Astrocyte (in vitro differentiated cells and primary cell): ENCODE measurements at regions not wholly inside any gene's neighbourhood (a gene's known extent, or its start where the extent isn't known, plus 50 kb on each side); places are given as distances from the start of the nearest gene placed in this dataset.

Experiments
- DNase-seq: peaks from one replicate; pipeline ENCODE4 v3.0.0-alpha.2; 2010; ENCODE audit warnings: low read depth
- FAIRE-seq: peaks from 2 replicates; lab custom pipeline; 2011; peaks lifted over from hg19 to GRCh38; lab: Jason Lieb, UNC
- H2AFZ ChIP-seq: 2 replicates; pipeline ENCODE4 v1.6.0; 2012; ENCODE audit warnings: low read depth, low read length, inconsistent platforms
- H3K27ac ChIP-seq: 2 replicates; pipeline ENCODE4 v1.5.1; 2011; ENCODE audit warnings: low read depth, low read length, inconsistent platforms
- H3K27me3 ChIP-seq: 2 replicates; pipeline ENCODE4 v1.6.0; 2011; ENCODE audit warnings: low read length, inconsistent platforms; ENCODE audit not compliant: insufficient read depth
- H3K36me3 ChIP-seq: 2 replicates; pipeline ENCODE4 v1.5.1; 2011; ENCODE audit warnings: low read length, inconsistent platforms; ENCODE audit not compliant: insufficient read depth
- H3K4me1 ChIP-seq: 2 replicates; pipeline ENCODE4 v1.5.1; 2011; ENCODE audit warnings: low read length, inconsistent platforms; ENCODE audit not compliant: insufficient read depth
- H3K4me2 ChIP-seq: 2 replicates; pipeline ENCODE4 v1.6.0; 2012; ENCODE audit warnings: low read length, inconsistent platforms
- H3K4me3 ChIP-seq: 2 replicates; pipeline ENCODE4 v1.5.1; 2011; ENCODE audit warnings: low read depth, mild to moderate bottlenecking, low read length, inconsistent platforms; ENCODE audit not compliant: insufficient read depth
- H3K79me2 ChIP-seq: 2 replicates; pipeline ENCODE4 v1.6.0; 2012; ENCODE audit warnings: mild to moderate bottlenecking, low read length, inconsistent platforms; ENCODE audit not compliant: insufficient read depth
- H3K9ac ChIP-seq: 2 replicates; pipeline ENCODE4 v1.6.0; 2012; ENCODE audit warnings: mild to moderate bottlenecking, low read length, inconsistent platforms
- H3K9me3 ChIP-seq: 2 replicates; pipeline ENCODE4 v1.5.1; 2012; ENCODE audit warnings: low read depth, mild to moderate bottlenecking, low read length, inconsistent platforms; ENCODE audit not compliant: insufficient read depth
- H4K20me1 ChIP-seq: 2 replicates; pipeline ENCODE4 v1.6.0; 2012; ENCODE audit warnings: low read length, inconsistent platforms; ENCODE audit not compliant: insufficient read depth
- H3K27ac Mint-ChIP-seq: one replicate; pipeline ENCODE4 v1.8.0; 2021; ENCODE audit warnings: mild to moderate bottlenecking, mixed read lengths; ENCODE audit not compliant: unreplicated experiment
- H3K27me3 Mint-ChIP-seq: one replicate; pipeline ENCODE4 v1.8.0; 2021; ENCODE audit warnings: low read depth, mixed read lengths; ENCODE audit not compliant: unreplicated experiment
- H3K36me3 Mint-ChIP-seq: one replicate; pipeline ENCODE4 v1.8.0; 2021; ENCODE audit warnings: low read depth, mixed read lengths; ENCODE audit not compliant: unreplicated experiment
- H3K4me1 Mint-ChIP-seq: one replicate; pipeline ENCODE4 v1.8.0; 2021; ENCODE audit warnings: low read depth, mixed read lengths; ENCODE audit not compliant: unreplicated experiment
- H3K4me3 Mint-ChIP-seq: one replicate; pipeline ENCODE4 v1.8.0; 2021; ENCODE audit warnings: mild to moderate bottlenecking, moderate library complexity, mixed read lengths; ENCODE audit not compliant: unreplicated experiment
- H3K9me3 Mint-ChIP-seq: one replicate; pipeline ENCODE4 v1.8.0; 2021; ENCODE audit warnings: mild to moderate bottlenecking, mixed read lengths; ENCODE audit not compliant: unreplicated experiment
- EZH2 ChIP-seq: IDR thresholded peaks from 2 replicates; pipeline ENCODE4 v1.6.1; 2012; ENCODE audit warnings: mild to moderate bottlenecking, low read length, inconsistent platforms; ENCODE audit not compliant: insufficient read depth
- TF ChIP-seq, protein P1 (sequence below): IDR thresholded peaks from 2 replicates; pipeline ENCODE4 v1.5.1; 2011; ENCODE audit warnings: low read depth, mild to moderate bottlenecking, inconsistent platforms, low read length, moderate library complexity; ENCODE audit not compliant: insufficient read depth

DNA sequence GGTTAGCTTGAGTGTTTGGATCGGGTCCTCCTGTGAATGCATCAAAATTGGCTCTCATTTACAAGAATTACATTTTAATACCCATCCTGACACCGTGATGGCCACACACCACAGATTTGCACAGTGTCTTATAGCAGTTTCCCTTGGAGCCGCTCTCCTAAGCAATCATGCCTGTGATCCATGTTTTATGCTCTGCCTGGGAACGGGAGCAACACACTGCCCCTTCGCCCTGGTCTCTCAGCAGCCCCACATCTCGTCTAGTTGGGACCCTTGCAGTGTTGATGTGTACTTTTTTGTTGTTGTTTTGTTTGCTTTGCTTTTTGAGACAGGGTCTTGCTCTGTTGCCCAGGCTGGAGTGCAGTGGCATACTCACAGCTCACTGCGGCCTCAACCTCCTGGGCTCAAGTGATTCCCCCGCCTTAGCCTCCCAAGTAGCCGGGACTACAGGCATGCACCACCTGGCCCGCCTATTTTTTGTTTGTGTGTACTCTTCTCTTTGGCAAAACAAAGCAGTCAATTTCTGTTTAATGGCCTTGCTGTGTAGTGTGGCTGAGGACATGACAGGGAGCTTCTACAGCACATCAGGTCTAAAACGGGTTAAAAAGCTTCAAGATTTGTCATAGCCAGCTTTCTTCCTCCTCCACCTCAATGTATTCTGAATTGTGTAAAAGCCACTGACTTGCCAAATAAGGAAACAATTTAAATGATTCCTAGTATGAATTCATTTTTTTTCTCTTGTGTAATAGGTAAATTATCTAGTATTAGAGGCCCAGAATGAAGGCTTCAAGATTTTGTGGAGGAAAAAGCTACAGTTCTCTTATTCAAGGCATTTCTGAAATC is 101.6 kb upstream of the TBCA start:
- peaks cover 2% of the 10 kb centered on the region for H3K4me1 Mint-ChIP-seq
- FAIRE-seq, result no peak
- H3K9ac ChIP-seq, result no peak overlapping the region
- H3K9me3 ChIP-seq, result no peaks in the 10 kb centered on the region
- no peaks in the 10 kb centered on the region for H3K9me3 Mint-ChIP-seq
- H3K27ac Mint-ChIP-seq, result no peak overlapping the region
- no peak overlapping the region for H3K27ac ChIP-seq
- peaks cover 2% of the 10 kb centered on the region for H3K27me3 ChIP-seq
- peaks cover 2% of the 10 kb centered on the region for H3K36me3 Mint-ChIP-seq
- peaks cover 18% of the 10 kb centered on the region for H3K27me3 Mint-ChIP-seq
- TF ChIP-seq EZH2, result no peak
- TF ChIP-seq, protein P1, sequence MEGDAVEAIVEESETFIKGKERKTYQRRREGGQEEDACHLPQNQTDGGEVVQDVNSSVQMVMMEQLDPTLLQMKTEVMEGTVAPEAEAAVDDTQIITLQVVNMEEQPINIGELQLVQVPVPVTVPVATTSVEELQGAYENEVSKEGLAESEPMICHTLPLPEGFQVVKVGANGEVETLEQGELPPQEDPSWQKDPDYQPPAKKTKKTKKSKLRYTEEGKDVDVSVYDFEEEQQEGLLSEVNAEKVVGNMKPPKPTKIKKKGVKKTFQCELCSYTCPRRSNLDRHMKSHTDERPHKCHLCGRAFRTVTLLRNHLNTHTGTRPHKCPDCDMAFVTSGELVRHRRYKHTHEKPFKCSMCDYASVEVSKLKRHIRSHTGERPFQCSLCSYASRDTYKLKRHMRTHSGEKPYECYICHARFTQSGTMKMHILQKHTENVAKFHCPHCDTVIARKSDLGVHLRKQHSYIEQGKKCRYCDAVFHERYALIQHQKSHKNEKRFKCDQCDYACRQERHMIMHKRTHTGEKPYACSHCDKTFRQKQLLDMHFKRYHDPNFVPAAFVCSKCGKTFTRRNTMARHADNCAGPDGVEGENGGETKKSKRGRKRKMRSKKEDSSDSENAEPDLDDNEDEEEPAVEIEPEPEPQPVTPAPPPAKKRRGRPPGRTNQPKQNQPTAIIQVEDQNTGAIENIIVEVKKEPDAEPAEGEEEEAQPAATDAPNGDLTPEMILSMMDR, result no peak
- H2AFZ ChIP-seq, result no peak overlapping the region
- H3K4me1 ChIP-seq, result peaks cover 6% of the 10 kb centered on the region
- no peaks in the 10 kb centered on the region for H3K79me2 ChIP-seq
- H3K4me3 ChIP-seq, result no peak overlapping the region
- H3K4me2 ChIP-seq, result no peak overlapping the region
- H4K20me1 ChIP-seq, result no peaks in the 10 kb centered on the region
- H3K4me3 Mint-ChIP-seq, result no peak overlapping the region
- no peak for DNase-seq
- no peaks in the 10 kb centered on the region for H3K36me3 ChIP-seq

DNA sequence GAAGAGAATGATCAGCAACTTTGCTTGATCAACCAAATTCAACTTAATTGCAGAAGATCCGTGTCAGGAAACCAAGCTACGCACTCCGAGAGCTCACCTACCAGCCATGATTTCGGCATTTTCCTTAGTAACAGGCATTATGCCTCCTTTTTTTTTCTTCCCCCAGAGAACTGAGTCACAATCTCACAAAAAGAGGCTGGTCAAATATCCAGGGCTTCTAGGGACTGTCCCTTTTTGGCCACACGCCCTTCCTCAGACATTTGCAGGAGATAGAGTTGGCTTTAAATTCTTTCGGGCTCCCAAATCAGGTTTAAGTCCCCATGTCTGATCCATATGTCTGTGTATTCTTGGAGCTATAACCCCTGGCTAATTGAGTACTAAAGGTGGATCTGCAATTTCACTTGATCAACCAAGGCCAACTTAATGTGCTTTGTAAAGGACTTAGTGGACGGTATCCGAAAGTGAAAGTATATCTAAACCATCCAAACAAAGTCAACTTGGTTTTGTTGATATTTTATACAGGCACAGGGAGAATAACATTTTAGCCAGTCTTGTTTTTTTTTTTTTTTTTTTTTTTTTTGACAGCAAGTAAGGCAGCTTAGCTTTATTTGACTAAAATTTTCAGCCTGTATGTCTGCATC is 100.8 kb upstream of the TBCA start:
- H3K4me2 ChIP-seq, result no peak overlapping the region
- Mint-ChIP-seq H3K36me3 (peaks cover 2% of the 10 kb centered on the region), H3K27me3 (peaks cover 18% of the 10 kb centered on the region), H3K27ac (no peak overlapping the region), H3K9me3 (no peaks in the 10 kb centered on the region), H3K4me3 (no peak overlapping the region), H3K4me1 (peaks cover 2% of the 10 kb centered on the region)
- H3K4me1 ChIP-seq, result peaks cover 6% of the 10 kb centered on the region
- no peak overlapping the region for H3K27ac ChIP-seq
- peaks cover 2% of the 10 kb centered on the region for H3K27me3 ChIP-seq
- H4K20me1 ChIP-seq, result no peaks in the 10 kb centered on the region
- TF ChIP-seq, protein P1, result no peak
- no peak for TF ChIP-seq EZH2
- DNase-seq, result no peak
- H3K9ac ChIP-seq, result no peak overlapping the region
- no peak overlapping the region for H2AFZ ChIP-seq
- no peak overlapping the region for H3K4me3 ChIP-seq
- no peak for FAIRE-seq
- H3K79me2 ChIP-seq, result no peaks in the 10 kb centered on the region
- no peaks in the 10 kb centered on the region for H3K36me3 ChIP-seq
- no peaks in the 10 kb centered on the region for H3K9me3 ChIP-seq
